Lung (tissue), 11 donors: ENCODE measurements at regions not wholly inside any gene's neighbourhood (a gene's known extent, or its start where the extent isn't known, plus 50 kb on each side); places are given as distances from the start of the nearest gene placed in this dataset.

ENCODE experiments used
- ATAC-seq: fragments of 200-7000 bp; cut with Tn5 transposase; one replicate; pipeline ENCODE4 v1.9.1; 2020; ENCODE audit warnings: moderate number of reproducible peaks; ENCODE audit not compliant: insufficient read depth, low FRiP score
- DNase-seq, 3 donors: peaks; one replicate each; pipeline ENCODE4 v3.0.0-alpha.2; 2013 to 2017
- H3K27ac ChIP-seq, 2 donors: one replicate each; pipeline ENCODE4 v1.5.1; 2013; ENCODE audit warnings: mild to moderate bottlenecking in 2 of 2, moderate library complexity in 2 of 2, control low read depth in 1 of 2, inconsistent platforms in 1 of 2, low read depth in 1 of 2, low read length in 1 of 2
- H3K27me3 ChIP-seq, 3 donors: one replicate each; pipeline ENCODE4 v1.5.1; 2013; ENCODE audit warnings: low read length in 2 of 3; ENCODE audit not compliant: control insufficient read depth in 3 of 3, insufficient read depth in 3 of 3
- H3K36me3 ChIP-seq, 4 donors: one replicate each; pipeline ENCODE4 v1.5.1; 2013; ENCODE audit warnings: low read length in 4 of 4, mild to moderate bottlenecking in 1 of 4, moderate library complexity in 1 of 4; ENCODE audit not compliant: control insufficient read depth in 4 of 4, insufficient read depth in 4 of 4
- H3K4me1 ChIP-seq, 5 donors: one replicate each; pipeline ENCODE4 v1.5.1; 2013; ENCODE audit warnings: low read length in 5 of 5, mild to moderate bottlenecking in 2 of 5, moderate library complexity in 1 of 5; ENCODE audit not compliant: control insufficient read depth in 5 of 5, insufficient read depth in 5 of 5
- H3K4me3 ChIP-seq: one replicate; pipeline ENCODE4 v1.5.1; 2013; ENCODE audit warnings: mild to moderate bottlenecking, control low read depth, moderate library complexity
- H3K9ac ChIP-seq, 2 donors: one replicate each; pipeline ENCODE4 v1.5.1; 2013; ENCODE audit warnings: low read length in 2 of 2, control low read depth in 1 of 2; ENCODE audit not compliant: insufficient read depth in 1 of 2
- H3K9me3 ChIP-seq, 4 donors: one replicate each; pipeline ENCODE4 v1.5.1; 2013; ENCODE audit warnings: low read length in 3 of 4, mild to moderate bottlenecking in 1 of 4, moderate library complexity in 1 of 4; ENCODE audit not compliant: control insufficient read depth in 4 of 4, insufficient read depth in 3 of 4
- WGBS, 2 donors: extraction: QIAGEN DNeasy Blood & Tissue Kit; methylation state at CpG; one replicate each; pipeline ENCODE4 v1.1.7; 2013; 5-methylcytosine and 5-hydroxymethylcytosine counted together
- TF ChIP-seq, protein P1 (sequence below): IDR thresholded peaks from 2 replicates; pipeline ENCODE4 v1.5.1; 2012; ENCODE audit warnings: mild to moderate bottlenecking; ENCODE audit errors: control extremely low read depth, extremely low read depth
- donor health status: control.
- donor health status: control.
- donor health status: Bipolar disorder and iron deficiency.
- donor health status: healthy.
- donor health status: DM: yes; HTN: yes; CAD: no.

DNA sequence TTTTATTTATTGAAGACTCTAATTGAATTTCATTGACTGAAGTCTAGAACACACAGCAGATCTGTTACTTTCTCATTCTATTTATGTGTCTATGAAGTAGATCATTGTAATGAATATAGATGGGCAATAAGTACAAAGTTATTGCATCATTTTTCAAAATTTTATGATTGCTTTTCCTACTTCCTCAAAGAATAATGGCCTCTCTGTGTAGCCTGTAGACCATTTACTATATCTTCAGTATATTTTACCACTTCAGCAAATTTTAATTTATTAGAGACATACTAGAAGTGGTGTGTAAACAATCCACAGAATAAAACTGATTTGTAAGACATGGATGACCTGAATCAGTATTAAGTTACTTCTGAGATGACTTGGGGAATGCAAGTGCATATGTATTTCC, 291.7 kb upstream of the FAR2 start:
- TF ChIP-seq, protein P1, sequence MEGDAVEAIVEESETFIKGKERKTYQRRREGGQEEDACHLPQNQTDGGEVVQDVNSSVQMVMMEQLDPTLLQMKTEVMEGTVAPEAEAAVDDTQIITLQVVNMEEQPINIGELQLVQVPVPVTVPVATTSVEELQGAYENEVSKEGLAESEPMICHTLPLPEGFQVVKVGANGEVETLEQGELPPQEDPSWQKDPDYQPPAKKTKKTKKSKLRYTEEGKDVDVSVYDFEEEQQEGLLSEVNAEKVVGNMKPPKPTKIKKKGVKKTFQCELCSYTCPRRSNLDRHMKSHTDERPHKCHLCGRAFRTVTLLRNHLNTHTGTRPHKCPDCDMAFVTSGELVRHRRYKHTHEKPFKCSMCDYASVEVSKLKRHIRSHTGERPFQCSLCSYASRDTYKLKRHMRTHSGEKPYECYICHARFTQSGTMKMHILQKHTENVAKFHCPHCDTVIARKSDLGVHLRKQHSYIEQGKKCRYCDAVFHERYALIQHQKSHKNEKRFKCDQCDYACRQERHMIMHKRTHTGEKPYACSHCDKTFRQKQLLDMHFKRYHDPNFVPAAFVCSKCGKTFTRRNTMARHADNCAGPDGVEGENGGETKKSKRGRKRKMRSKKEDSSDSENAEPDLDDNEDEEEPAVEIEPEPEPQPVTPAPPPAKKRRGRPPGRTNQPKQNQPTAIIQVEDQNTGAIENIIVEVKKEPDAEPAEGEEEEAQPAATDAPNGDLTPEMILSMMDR: no peak

DNA sequence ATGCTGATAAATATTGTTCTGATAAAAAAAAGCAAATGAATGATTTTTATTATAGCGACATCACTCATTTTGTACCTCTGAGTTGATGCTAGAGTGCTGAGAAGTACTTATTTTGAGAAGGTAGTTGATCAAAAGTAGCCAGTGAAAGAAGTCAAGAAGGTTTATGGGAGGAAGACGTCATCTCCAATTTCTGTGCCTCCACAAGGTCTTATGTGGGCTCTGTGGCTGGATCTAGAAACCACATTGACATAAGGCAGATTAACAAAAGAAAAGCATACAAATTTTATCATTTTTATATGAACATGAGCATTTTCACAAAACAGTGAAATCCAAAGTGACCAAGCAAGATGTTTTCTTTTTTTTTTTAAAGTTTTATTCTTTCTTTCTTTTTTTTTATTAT, 289.5 kb upstream of the FAR2 start:
- Histone ChIP-seq H3K27me3 (no peaks in the 10 kb centered on the region), H3K36me3 (no peaks in the 10 kb centered on the region), H3K4me3 (no peak overlapping the region), H3K4me1 (no peaks in the 10 kb centered on the region), H3K9me3 (no peaks in the 10 kb centered on the region), H3K27ac (no peak overlapping the region), H3K9ac (no peak overlapping the region)
- DNase-seq: no peak
- ATAC-seq: no peak
- WGBS, 2 donors: 83 to 88% methylated on average over 2 of the region's 2 CpGs
- TF ChIP-seq, protein P1: no peak

More for the DNA sequence above, 291.7 kb upstream of the FAR2 start:
- Histone ChIP-seq H3K4me3 (no peak overlapping the region), H3K9ac (no peak overlapping the region), H3K4me1 (no peaks in the 10 kb centered on the region), H3K27ac (no peak overlapping the region), H3K9me3 (no peaks in the 10 kb centered on the region), H3K27me3 (no peaks in the 10 kb centered on the region), H3K36me3 (no peaks in the 10 kb centered on the region)
- ATAC-seq: no peak
- no peak for DNase-seq

DNA sequence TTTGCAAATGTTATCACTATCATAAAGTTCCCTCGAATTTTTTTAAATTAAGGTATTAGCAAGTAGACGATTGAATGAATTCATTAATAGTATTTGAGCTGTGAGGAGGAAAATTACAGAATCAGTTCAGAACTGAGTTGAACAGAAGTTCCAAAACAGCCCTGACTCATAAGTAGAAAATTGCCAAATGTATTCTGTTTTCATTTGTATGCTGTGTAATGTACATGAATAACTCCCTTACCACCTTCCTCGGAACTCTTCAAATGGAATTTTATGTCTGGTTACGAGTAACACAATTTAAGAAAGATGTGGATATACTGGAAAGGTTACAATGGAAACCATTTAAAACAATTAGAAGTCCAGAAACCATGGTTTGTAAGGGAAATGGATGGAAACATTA, 283.3 kb upstream of the FAR2 start:
- TF ChIP-seq, protein P1: no peak
- Histone ChIP-seq H3K9ac (no peak overlapping the region), H3K27ac (no peak overlapping the region), H3K9me3 (no peaks in the 10 kb centered on the region), H3K36me3 (no peaks in the 10 kb centered on the region), H3K4me3 (no peak overlapping the region), H3K27me3 (no peaks in the 10 kb centered on the region), H3K4me1 (no peaks in the 10 kb centered on the region)
- WGBS, 2 donors: 62 to 83% methylated on average over 4 of the region's 4 CpGs
- no peak for DNase-seq
- ATAC-seq: no peak

DNA sequence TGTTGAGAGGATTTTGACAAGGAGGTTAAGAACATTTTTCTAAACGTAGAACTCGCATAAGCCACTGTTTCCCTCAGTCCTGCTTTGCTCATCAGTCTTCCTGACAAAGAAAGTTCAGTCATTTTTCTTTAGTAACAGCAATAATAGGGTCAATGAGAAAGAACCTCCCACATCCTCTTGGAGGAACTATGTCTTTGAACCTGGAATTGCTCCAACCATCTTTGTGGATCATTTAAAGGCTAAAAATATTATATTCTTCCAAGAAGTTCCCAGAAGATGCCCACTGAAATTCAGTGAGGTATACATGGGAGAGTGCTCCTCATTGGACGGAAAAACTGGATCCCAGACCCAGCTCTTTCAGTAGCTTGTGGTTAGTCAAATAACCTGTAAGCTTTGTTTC, 282.8 kb upstream of the FAR2 start:
- Histone ChIP-seq H3K27ac (no peak overlapping the region), H3K27me3 (no peaks in the 10 kb centered on the region), H3K36me3 (no peaks in the 10 kb centered on the region), H3K4me1 (no peaks in the 10 kb centered on the region), H3K9ac (no peak overlapping the region), H3K4me3 (no peak overlapping the region), H3K9me3 (no peaks in the 10 kb centered on the region)
- WGBS, 2 donors: 53 to 70% methylated on average over 3 of the region's 3 CpGs
- TF ChIP-seq, protein P1: no peak
- ATAC-seq (no peak), DNase-seq (no peak)
